Body of pancreas (tissue), 4 donors: ENCODE measurements at regions not wholly inside any gene's neighbourhood (a gene's known extent, or its start where the extent isn't known, plus 50 kb on each side); places are given as distances from the start of the nearest gene placed in this dataset.

ENCODE experiments used
- POLR2A ChIP-seq, 3 donors: fragments of 450-650 bp; IDR thresholded peaks; one replicate each; pipeline ENCODE4 v1.6.1; 2016; ENCODE audit warnings: antibody characterized with exemption in 3 of 3, mild to moderate bottlenecking in 2 of 3
- TF ChIP-seq, protein P1 (sequence below), 7 experiments: fragments of 450-650 bp in 4 of 7; fragments of 200-600 bp in 3 of 7; sonication (generic) in 3 of 7; IDR thresholded peaks; one replicate each; pipeline ENCODE4 v1.5.1; 2016 to 2019; ENCODE audit warnings: antibody characterized with exemption in 7 of 7

GRCh38 chr7:68542831-68543230 is 1055.4 kb upstream of the AUTS2 start:
- no peak for TF ChIP-seq POLR2A (IDR thresholded peaks at IDR 0.05)
- TF ChIP-seq, protein P1, sequence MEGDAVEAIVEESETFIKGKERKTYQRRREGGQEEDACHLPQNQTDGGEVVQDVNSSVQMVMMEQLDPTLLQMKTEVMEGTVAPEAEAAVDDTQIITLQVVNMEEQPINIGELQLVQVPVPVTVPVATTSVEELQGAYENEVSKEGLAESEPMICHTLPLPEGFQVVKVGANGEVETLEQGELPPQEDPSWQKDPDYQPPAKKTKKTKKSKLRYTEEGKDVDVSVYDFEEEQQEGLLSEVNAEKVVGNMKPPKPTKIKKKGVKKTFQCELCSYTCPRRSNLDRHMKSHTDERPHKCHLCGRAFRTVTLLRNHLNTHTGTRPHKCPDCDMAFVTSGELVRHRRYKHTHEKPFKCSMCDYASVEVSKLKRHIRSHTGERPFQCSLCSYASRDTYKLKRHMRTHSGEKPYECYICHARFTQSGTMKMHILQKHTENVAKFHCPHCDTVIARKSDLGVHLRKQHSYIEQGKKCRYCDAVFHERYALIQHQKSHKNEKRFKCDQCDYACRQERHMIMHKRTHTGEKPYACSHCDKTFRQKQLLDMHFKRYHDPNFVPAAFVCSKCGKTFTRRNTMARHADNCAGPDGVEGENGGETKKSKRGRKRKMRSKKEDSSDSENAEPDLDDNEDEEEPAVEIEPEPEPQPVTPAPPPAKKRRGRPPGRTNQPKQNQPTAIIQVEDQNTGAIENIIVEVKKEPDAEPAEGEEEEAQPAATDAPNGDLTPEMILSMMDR (IDR thresholded peaks at IDR 0.05), result no peak
